IMR-90 (cell line): ENCODE measurements at regions not wholly inside any gene's neighbourhood (a gene's known extent, or its start where the extent isn't known, plus 50 kb on each side); places are given as distances from the start of the nearest gene placed in this dataset.

Experiments
- ATAC-seq: fragments of 200-7000 bp; cut with Tn5 transposase; 2 replicates; pipeline ENCODE4 v1.9.1; 2020; ENCODE audit warnings: low read depth, mild to moderate bottlenecking, moderate library complexity
- BruUV-seq: library from RNA; stranded (reverse); fragments of 400-500 nt; replicated peaks from 2 replicates; lab custom pipeline; 2021; lab: Mats Ljungman, UMichigan
- CTCF ChIA-PET: fragments of 300-600 bp; formaldehyde crosslinking; extraction: SDS; loops from one replicate; lab custom pipeline; 2021; ENCODE audit warnings: antibody characterized with exemption; lab: Yijun Ruan, JAX
- POLR2A ChIA-PET: fragments of 300-600 bp; sonication (Branson Sonifier 250); formaldehyde crosslinking; loops from one replicate; lab custom pipeline; 2022; ENCODE audit warnings: antibody characterized with exemption; ENCODE audit not compliant: unreplicated experiment; lab: Charles Lee
- DNase-seq: peaks from one replicate; pipeline ENCODE4 v3.0.0; 2013
- H2AFZ ChIP-seq: replicated peaks from 2 replicates; pipeline ENCODE3; 2013; ENCODE audit warnings: low read length, mild to moderate bottlenecking; ENCODE audit not compliant: poor library complexity
- H2AK5ac ChIP-seq: 2 replicates; pipeline ENCODE4 v1.6.1; 2013; ENCODE audit warnings: low read depth, low read length, inconsistent platforms
- H2AK9ac ChIP-seq: replicated peaks from 2 replicates; pipeline ENCODE3; 2013; ENCODE audit warnings: mild to moderate bottlenecking, low read depth, low read length, moderate library complexity; ENCODE audit not compliant: poor library complexity
- H2BK120ac ChIP-seq: 2 replicates; pipeline ENCODE4 v1.6.1; 2013; ENCODE audit warnings: low read depth, low read length, inconsistent platforms
- H2BK15ac ChIP-seq: 3 replicates; pipeline ENCODE4 v1.6.1; 2013; ENCODE audit warnings: low read depth, low read length, inconsistent platforms
- H2BK20ac ChIP-seq: 2 replicates; pipeline ENCODE4 v1.6.1; 2013; ENCODE audit warnings: low read depth, mild to moderate bottlenecking, inconsistent platforms, low read length, moderate library complexity
- H2BK5ac ChIP-seq: 2 replicates; pipeline ENCODE4 v1.6.1; 2013; ENCODE audit warnings: mild to moderate bottlenecking, low read depth, low read length, inconsistent platforms; ENCODE audit not compliant: poor library complexity, severe bottlenecking
- H3K14ac ChIP-seq: replicated peaks from 2 replicates; pipeline ENCODE4 v1.6.1; 2013; ENCODE audit warnings: low read depth, low read length, inconsistent platforms
- H3K18ac ChIP-seq: 2 replicates; pipeline ENCODE4 v1.6.1; 2013; ENCODE audit warnings: low read depth, low read length, control low read depth
- H3K23ac ChIP-seq: 2 replicates; pipeline ENCODE4 v1.6.1; 2013; ENCODE audit warnings: low read depth, low read length, inconsistent platforms
- H3K27ac ChIP-seq: 2 replicates; pipeline ENCODE4 v1.5.1; 2013; ENCODE audit warnings: mild to moderate bottlenecking, control low read depth, low read length; ENCODE audit not compliant: insufficient read depth
- H3K27me3 ChIP-seq: 2 replicates; pipeline ENCODE4 v1.6.1; 2013; ENCODE audit warnings: low read length; ENCODE audit not compliant: control insufficient read depth, insufficient read depth
- H3K36me3 ChIP-seq: 2 replicates; pipeline ENCODE4 v1.6.1; 2013; ENCODE audit warnings: low read length, mixed read lengths; ENCODE audit not compliant: control insufficient read depth, insufficient read depth
- H3K4ac ChIP-seq: 2 replicates; pipeline ENCODE4 v1.6.1; 2013; ENCODE audit warnings: low read depth, low read length, inconsistent platforms
- H3K4me1 ChIP-seq: 2 replicates; pipeline ENCODE4 v1.6.1; 2013; ENCODE audit warnings: low read length, mixed read lengths; ENCODE audit not compliant: control insufficient read depth, insufficient read depth
- H3K4me2 ChIP-seq: 2 replicates; pipeline ENCODE4 v1.6.1; 2013; ENCODE audit warnings: low read depth, mild to moderate bottlenecking, control low read depth, low read length, moderate library complexity
- H3K4me3 ChIP-seq: 2 replicates; pipeline ENCODE4 v1.5.1; 2013; ENCODE audit warnings: low read depth, mild to moderate bottlenecking, control low read depth, low read length, moderate library complexity; ENCODE audit not compliant: insufficient read depth
- H3K56ac ChIP-seq: 2 replicates; pipeline ENCODE4 v1.6.1; 2013; ENCODE audit warnings: low read length, inconsistent platforms; ENCODE audit not compliant: insufficient read depth; ENCODE audit errors: extremely low read depth
- H3K79me1 ChIP-seq, 2 experiments: 2 replicates each; pipeline ENCODE4 v1.6.1; 2013; ENCODE audit warnings: low read length in 2 of 2, inconsistent platforms in 1 of 2, low read depth in 1 of 2
- H3K9ac ChIP-seq: 2 replicates; pipeline ENCODE4 v1.6.1; 2013; ENCODE audit warnings: low read depth, low read length, control low read depth
- H3K9me1 ChIP-seq: 2 replicates; pipeline ENCODE4 v1.6.1; 2013; ENCODE audit warnings: low read length, inconsistent platforms; ENCODE audit not compliant: insufficient read depth
- H3K9me3 ChIP-seq: 2 replicates; pipeline ENCODE4 v1.6.1; 2013; ENCODE audit warnings: low read length; ENCODE audit not compliant: control insufficient read depth, insufficient read depth
- H4K20me1 ChIP-seq: 2 replicates; pipeline ENCODE4 v1.6.1; 2013; ENCODE audit warnings: low read length, inconsistent platforms; ENCODE audit not compliant: insufficient read depth
- H4K5ac ChIP-seq: 2 replicates; pipeline ENCODE4 v1.6.1; 2013; ENCODE audit warnings: mild to moderate bottlenecking, low read depth, low read length, control low read depth
- H4K8ac ChIP-seq, 2 experiments: 2 replicates each; pipeline ENCODE4 v1.6.1; 2013; ENCODE audit warnings: low read depth in 2 of 2, low read length in 2 of 2, control low read depth in 1 of 2, inconsistent platforms in 1 of 2
- H4K91ac ChIP-seq: 2 replicates; pipeline ENCODE4 v1.6.1; 2013; ENCODE audit warnings: low read depth, low read length, inconsistent platforms; ENCODE audit not compliant: insufficient read depth
- FOS ChIP-seq: fragments of 150-350 bp; IDR thresholded peaks from 2 replicates; pipeline ENCODE4 v1.6.1; 2016; ENCODE audit warnings: low read depth, low read length
- RFX5 ChIP-seq: IDR thresholded peaks from 2 replicates; pipeline ENCODE4 v1.8.0; 2012; ENCODE audit warnings: low read depth, mild to moderate bottlenecking, low read length, moderate library complexity
- WGBS, 2 experiments: methylation state at CpG; one replicate each; pipeline versions ENCODE4 v1.1.5 to v1.1.7; 2013; ENCODE audit warnings: missing lambda C conversion rate in 2 of 2; ENCODE audit not compliant: insufficient read length in 1 of 2; ENCODE audit errors: extremely low coverage in 2 of 2; 5-methylcytosine and 5-hydroxymethylcytosine counted together
- dilution Hi-C: fragments of 300-500 bp; cut with HindIII; formaldehyde crosslinking; loops from one replicate; pipeline ENCODE4 v1.14.3; 2018; ENCODE audit warnings: low sequenced_read_pairs; ENCODE audit not compliant: unreplicated experiment
- in situ Hi-C: fragments of 300-500 bp; cut with MboI; formaldehyde crosslinking; loops from 3 replicates; pipeline ENCODE4 v1.14.3; 2019; ENCODE audit warnings: low sequenced_read_pairs, inconsistent platforms, mixed read lengths
- intact Hi-C: fragments of 100-400 bp; cut with micrococcal nuclease; formaldehyde crosslinking; loops from 2 replicates; pipeline ENCODE4 v1.10.0; 2022
- TF ChIP-seq, protein P1 (sequence below): fragments of 150-350 bp; IDR thresholded peaks from 2 replicates; pipeline ENCODE4 v1.6.1; 2016; ENCODE audit warnings: low read depth, mild to moderate bottlenecking, low read length, moderate library complexity, borderline replicate concordance

DNA sequence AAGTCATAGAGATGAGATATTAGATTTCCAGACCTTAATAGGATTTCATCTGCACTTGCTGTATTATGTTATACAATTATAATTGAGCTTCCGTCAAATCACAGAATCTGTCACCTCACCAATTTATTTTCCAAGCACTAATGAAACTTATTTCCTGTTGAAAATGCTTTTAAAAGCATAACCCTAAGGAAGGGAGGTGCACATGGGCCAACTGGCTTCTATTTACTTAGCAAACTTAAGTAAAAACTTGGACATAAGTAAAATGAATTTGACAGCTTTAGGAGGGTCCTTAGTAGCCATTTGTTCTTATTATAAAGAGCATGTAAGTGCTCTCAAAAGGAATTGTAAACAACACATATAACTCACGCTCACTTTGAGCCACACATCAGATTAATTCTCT is 462.2 kb upstream of the TMPO start:
- Histone ChIP-seq H3K23ac (no peak overlapping the region), H3K9me3 (peaks cover 8% of the 10 kb centered on the region; the same call in 1 of the 2 replicates), H2AK5ac (no peak overlapping the region), H2BK5ac (no peak overlapping the region), H3K9ac (no peak overlapping the region), H4K20me1 (no peaks in the 10 kb centered on the region), H3K79me1 (no peaks in the 10 kb centered on the region), H3K18ac (no peak overlapping the region), H4K5ac (no peak overlapping the region), H3K56ac (no peak overlapping the region), H4K8ac (no peak overlapping the region), H3K36me3 (no peaks in the 10 kb centered on the region), H2AK9ac (no peak overlapping the region), H3K27ac (no peak overlapping the region), H3K4me1 (no peaks in the 10 kb centered on the region), H3K14ac (no peak overlapping the region), H2BK20ac (no peak overlapping the region), H3K27me3 (no peaks in the 10 kb centered on the region), H3K4me3 (no peak overlapping the region), H4K91ac (no peak overlapping the region), H2BK120ac (no peak overlapping the region), H2AFZ (no peak overlapping the region), H3K4ac (no peak overlapping the region), H3K4me2 (no peak overlapping the region), H2BK15ac (no peak overlapping the region), H3K9me1 (no peaks in the 10 kb centered on the region)
- ChIA-PET POLR2A (no interaction called here), CTCF (interaction anchor here (0.6 kb wide), 1 partner anchor 694 kb away, joined by 3 read pairs; no protein-coding TSS in a partner anchor)
- BruUV-seq: no TSS peak
- no peak for DNase-seq
- WGBS, 2 experiments: no CpG with 5 or more reads among the region's 2 CpGs
- dilution Hi-C loops: no loop called here
- in situ Hi-C loops: no loop called here
- no peak for TF ChIP-seq FOS
- TF ChIP-seq, protein P1, sequence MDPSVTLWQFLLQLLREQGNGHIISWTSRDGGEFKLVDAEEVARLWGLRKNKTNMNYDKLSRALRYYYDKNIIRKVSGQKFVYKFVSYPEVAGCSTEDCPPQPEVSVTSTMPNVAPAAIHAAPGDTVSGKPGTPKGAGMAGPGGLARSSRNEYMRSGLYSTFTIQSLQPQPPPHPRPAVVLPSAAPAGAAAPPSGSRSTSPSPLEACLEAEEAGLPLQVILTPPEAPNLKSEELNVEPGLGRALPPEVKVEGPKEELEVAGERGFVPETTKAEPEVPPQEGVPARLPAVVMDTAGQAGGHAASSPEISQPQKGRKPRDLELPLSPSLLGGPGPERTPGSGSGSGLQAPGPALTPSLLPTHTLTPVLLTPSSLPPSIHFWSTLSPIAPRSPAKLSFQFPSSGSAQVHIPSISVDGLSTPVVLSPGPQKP: no peak
- no peak for TF ChIP-seq RFX5
- intact Hi-C loops: no loop called here
- ATAC-seq: no peak
